ENCODE measurements at regions not wholly inside any gene's neighbourhood (a gene's known extent, or its start where the extent isn't known, plus 50 kb on each side); places are given as distances from the start of the nearest gene placed in this dataset.

DNA sequence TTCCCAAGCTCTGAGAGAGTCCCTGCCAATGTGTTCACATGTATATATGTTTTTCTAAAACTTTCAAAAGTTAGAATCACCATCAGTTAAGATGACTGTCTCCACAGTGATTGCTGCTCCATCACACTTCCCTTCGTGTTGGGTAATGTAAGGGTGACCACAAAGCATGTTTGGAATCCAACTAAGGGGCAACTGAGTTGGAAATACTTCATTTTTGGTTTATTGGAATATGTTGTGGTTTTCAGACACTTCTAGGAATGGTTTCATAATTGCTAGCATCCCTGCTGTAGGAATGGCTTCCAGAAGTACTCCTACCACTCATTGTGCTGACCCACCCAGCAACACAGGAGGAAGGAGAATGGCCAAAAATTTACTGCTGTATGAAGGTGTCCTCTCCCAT, 212.5 kb upstream of the GULP1 start:
- H3K27ac ChIP-seq (ENCODE audit: low read depth, low read length, poor library complexity, severe bottlenecking), result no peak overlapping the region
- BruUV-seq (replicated peaks), result no TSS peak
- H3K9me3 ChIP-seq (ENCODE audit: low read depth, low read length, poor library complexity, severe bottlenecking), result no peaks in the 10 kb centered on the region
- no peaks in the 10 kb centered on the region for H3K4me1 ChIP-seq (ENCODE audit: insufficient read depth, low read length, poor library complexity, severe bottlenecking)
- ChIA-PET CTCF (no interaction called here), POLR2A (ENCODE audit: low non-redundant PET) (no interaction called here)
- intact Hi-C loops (cut with micrococcal nuclease; ENCODE audit: unreplicated experiment), result no loop called here
- no peak for DNase-seq (ENCODE audit: low spot score)
- TF ChIP-seq EZH2 (IDR thresholded peaks at IDR 0.05; ENCODE audit: borderline replicate concordance, low read depth, low read length, poor library complexity, severe bottlenecking), result no peak
- TF ChIP-seq, protein P1, sequence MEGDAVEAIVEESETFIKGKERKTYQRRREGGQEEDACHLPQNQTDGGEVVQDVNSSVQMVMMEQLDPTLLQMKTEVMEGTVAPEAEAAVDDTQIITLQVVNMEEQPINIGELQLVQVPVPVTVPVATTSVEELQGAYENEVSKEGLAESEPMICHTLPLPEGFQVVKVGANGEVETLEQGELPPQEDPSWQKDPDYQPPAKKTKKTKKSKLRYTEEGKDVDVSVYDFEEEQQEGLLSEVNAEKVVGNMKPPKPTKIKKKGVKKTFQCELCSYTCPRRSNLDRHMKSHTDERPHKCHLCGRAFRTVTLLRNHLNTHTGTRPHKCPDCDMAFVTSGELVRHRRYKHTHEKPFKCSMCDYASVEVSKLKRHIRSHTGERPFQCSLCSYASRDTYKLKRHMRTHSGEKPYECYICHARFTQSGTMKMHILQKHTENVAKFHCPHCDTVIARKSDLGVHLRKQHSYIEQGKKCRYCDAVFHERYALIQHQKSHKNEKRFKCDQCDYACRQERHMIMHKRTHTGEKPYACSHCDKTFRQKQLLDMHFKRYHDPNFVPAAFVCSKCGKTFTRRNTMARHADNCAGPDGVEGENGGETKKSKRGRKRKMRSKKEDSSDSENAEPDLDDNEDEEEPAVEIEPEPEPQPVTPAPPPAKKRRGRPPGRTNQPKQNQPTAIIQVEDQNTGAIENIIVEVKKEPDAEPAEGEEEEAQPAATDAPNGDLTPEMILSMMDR (conservative IDR thresholded peaks at IDR 0.05; ENCODE audit: low read depth, low read length), result no peak
- H3K4me3 ChIP-seq (ENCODE audit: low read depth, low read length, poor library complexity, severe bottlenecking), result no peak overlapping the region
- H3K36me3 ChIP-seq (ENCODE audit: insufficient read depth, low read length, poor library complexity, severe bottlenecking), result no peaks in the 10 kb centered on the region
- no peaks in the 10 kb centered on the region for H3K27me3 ChIP-seq (replicated peaks; ENCODE audit: insufficient read depth, low read depth, low read length, poor library complexity)

DNA sequence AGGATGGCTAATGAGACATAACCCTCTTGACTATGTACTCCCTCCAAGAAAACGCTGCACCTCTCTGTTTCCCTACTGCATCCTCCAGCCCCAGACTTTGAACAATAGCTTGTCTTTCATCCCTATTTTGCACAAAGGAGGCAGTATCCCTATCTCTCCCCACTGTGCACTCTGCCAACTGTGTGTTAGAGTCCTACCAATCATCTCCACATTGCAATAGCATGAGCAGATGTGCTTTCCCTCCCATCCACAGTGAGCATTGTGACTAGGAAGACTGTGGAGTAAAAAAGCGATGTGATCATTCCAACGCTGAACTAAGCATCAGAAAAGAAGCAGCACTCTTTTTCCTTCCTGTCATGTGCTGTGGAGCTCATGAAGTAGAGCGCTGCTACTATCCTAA, 206.3 kb upstream of the GULP1 start:
- Histone ChIP-seq H3K36me3 (ENCODE audit: insufficient read depth, low read length, poor library complexity, severe bottlenecking) (no peaks in the 10 kb centered on the region), H3K27me3 (replicated peaks; ENCODE audit: insufficient read depth, low read depth, low read length, poor library complexity) (no peaks in the 10 kb centered on the region), H3K27ac (ENCODE audit: low read depth, low read length, poor library complexity, severe bottlenecking) (no peak overlapping the region), H3K9me3 (ENCODE audit: low read depth, low read length, poor library complexity, severe bottlenecking) (no peaks in the 10 kb centered on the region), H3K4me3 (ENCODE audit: low read depth, low read length, poor library complexity, severe bottlenecking) (no peak overlapping the region), H3K4me1 (ENCODE audit: insufficient read depth, low read length, poor library complexity, severe bottlenecking) (no peaks in the 10 kb centered on the region)
- ChIA-PET POLR2A (ENCODE audit: low non-redundant PET) (no interaction called here), CTCF (no interaction called here)
- intact Hi-C loops (cut with micrococcal nuclease; ENCODE audit: unreplicated experiment), result no loop called here
- BruUV-seq (replicated peaks), result no TSS peak
- TF ChIP-seq, protein P1 (conservative IDR thresholded peaks at IDR 0.05; ENCODE audit: low read depth, low read length), result no peak
- TF ChIP-seq EZH2 (IDR thresholded peaks at IDR 0.05; ENCODE audit: borderline replicate concordance, low read depth, low read length, poor library complexity, severe bottlenecking), result no peak
- no peak for DNase-seq (ENCODE audit: low spot score)

DNA sequence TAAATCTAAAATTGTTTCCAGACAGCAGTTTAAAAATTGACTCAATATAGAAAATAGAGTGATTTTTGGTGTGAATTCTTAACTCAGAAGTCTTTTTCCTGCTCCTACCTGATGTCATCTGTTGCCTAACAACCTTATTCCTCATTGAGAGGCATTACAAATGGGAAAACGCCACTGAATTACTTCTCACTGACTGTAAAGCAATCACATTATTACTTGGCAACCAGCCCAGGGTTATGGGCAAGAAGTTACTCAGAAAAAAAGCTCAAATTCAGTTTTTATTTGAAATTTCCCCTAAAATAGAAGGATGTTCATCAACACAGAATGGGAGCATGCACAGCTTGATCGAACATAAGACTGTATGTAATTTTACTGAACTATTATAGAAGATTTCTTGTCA, 201.8 kb upstream of the GULP1 start:
- ChIA-PET POLR2A (ENCODE audit: low non-redundant PET) (no interaction called here), CTCF (no interaction called here)
- TF ChIP-seq EZH2 (IDR thresholded peaks at IDR 0.05; ENCODE audit: borderline replicate concordance, low read depth, low read length, poor library complexity, severe bottlenecking), result no peak
- TF ChIP-seq, protein P1 (conservative IDR thresholded peaks at IDR 0.05; ENCODE audit: low read depth, low read length), result no peak
- Histone ChIP-seq H3K4me1 (ENCODE audit: insufficient read depth, low read length, poor library complexity, severe bottlenecking) (no peaks in the 10 kb centered on the region), H3K27me3 (replicated peaks; ENCODE audit: insufficient read depth, low read depth, low read length, poor library complexity) (no peaks in the 10 kb centered on the region), H3K36me3 (ENCODE audit: insufficient read depth, low read length, poor library complexity, severe bottlenecking) (no peaks in the 10 kb centered on the region), H3K9me3 (ENCODE audit: low read depth, low read length, poor library complexity, severe bottlenecking) (no peaks in the 10 kb centered on the region), H3K27ac (ENCODE audit: low read depth, low read length, poor library complexity, severe bottlenecking) (no peak overlapping the region), H3K4me3 (ENCODE audit: low read depth, low read length, poor library complexity, severe bottlenecking) (no peak overlapping the region)
- intact Hi-C loops (cut with micrococcal nuclease; ENCODE audit: unreplicated experiment), result no loop called here
- BruUV-seq (replicated peaks), result no TSS peak
- peak; percentile 35 for DNase-seq (ENCODE audit: low spot score)

Data from A673 (cell line).